Activated CD8-positive, alpha-beta memory T cell treated with anti-CD3 and anti-CD28 coated beads, Interleukin-2, amount 50 U/mL, for 24 hours (primary cell): ENCODE measurements at regions not wholly inside any gene's neighbourhood (a gene's known extent, or its start where the extent isn't known, plus 50 kb on each side); places are given as distances from the start of the nearest gene placed in this dataset.

Experiments
- DNase-seq: peaks from one replicate; pipeline ENCODE4 v3.0.0-alpha.2; 2020; ENCODE audit errors: extremely low read depth

DNA sequence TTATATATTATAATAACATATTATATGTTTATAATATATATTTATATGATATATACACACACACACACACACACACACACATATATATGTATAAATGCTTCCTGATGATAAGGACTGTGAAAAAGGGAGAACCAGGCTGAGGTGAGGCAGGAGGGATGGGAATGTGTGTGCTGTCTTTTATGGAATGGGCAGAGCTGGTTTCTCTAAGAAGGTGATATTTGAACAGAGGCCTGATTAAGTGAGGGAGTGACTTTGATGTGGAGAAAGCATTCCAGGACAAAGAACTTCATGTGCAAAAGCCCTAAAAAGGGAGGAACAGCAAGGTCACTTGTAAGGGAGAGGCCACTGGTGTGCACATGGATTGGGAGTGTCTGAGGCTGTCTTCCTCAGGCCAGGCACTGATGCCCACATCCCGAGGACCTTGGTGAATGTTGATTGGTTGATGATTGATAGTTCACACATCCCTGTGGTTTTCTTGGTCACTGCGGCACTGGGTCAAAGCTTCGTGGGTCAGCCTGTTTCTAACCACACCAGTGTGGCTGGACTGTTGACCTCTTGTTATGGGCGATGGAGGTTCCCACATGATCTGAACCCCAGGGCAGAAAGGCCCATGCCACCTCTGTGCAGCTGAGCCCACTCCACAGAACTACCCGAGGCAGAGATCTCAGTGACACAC, 196.9 kb downstream of the MYCN start:
- no peak for DNase-seq

- no peak for DNase-seq
Observed at GRCh38 chr2:16136461-16137035, 196.2 kb downstream of the MYCN start.

DNA sequence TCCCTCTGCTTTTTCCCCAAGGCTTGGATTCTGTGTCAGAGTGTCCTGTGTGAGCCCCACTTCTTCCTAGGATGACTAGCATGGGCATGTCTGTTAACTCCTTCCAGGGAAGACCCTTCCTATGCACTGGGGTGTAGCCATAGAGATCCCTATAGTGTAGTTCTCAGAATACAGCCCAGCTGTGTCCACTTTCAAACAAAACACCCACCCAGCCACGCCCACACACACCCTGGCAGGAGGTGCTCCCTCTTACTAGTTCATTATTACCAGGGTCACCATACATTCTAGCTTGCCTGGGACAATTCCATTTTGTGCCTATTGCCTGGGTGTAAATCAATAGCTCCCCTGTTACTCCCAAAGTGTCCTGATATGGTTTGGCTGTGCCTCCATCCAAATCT, 195.6 kb downstream of the MYCN start:
- DNase-seq: no peak

DNA sequence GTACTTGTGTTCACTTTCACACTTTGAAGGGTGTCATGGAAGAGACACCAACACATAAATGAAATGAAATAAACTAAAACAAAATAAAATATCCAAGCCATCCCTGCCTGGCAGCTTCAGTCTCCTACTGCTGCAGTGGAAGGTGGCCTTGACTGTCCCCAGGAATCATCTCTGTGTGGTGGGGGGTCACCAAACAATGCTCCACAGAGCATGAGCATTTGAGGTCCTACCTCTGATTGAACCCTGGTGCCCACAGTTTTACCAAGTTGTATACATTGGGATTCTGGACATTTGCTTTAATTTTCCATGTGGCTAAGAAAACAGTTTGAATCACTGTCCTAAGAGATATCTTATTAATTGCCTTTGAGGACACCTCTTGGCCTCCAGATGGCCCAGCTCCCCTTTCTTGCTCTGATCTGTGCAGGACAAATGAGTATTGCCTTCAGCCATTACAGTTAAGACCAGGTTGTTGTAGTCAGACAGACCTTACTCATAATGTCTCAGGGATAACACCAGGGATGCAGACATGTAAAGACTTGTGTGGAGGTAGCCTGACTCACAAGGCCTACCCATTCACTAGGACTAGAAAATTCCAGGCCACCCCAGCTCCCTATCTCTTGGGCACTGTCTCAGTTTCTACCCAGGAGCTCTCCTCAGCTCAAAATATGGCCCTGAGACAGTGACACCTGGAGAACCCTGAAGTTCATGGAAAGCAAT, 195.0 kb downstream of the MYCN start:
- DNase-seq: no peak

DNA sequence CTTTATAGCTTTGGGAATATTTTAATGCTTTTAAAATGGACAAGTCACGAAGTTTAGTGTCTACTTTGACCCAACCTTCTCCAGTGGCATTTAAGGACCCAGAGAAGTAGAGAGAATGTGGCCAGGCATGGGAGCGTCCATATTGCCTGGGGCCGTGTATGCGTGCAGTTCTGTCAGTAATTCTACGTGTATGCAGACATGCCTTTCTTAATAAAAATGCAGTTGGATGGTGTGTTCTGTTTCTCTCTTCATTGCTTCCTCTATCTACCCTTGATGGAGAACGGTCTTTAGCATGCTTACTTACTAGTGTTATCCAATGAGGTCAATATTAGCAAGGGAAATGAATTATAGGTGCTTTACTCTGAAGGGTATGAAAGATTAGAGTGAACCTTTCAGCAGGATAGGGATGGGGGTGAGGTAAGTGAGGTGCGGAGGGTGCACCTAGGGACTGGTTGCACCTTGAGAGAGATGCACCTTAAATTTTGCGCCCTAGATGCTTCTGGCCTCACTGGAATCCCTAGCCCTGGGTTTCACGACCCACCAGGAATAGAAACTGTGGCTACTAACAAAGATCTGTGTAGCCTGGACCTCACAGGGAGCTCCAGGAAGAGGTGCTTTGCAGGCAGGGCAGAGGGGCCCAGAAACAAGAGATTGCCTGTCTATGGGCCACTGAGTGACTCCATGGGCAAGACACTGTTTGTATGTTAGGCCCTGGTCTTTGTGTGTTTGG, 194.3 kb downstream of the MYCN start:
- no peak for DNase-seq

GRCh38 chr2:16130906-16131400, 190.6 kb downstream of the MYCN start:
- no peak for DNase-seq

GRCh38 chr2:16130541-16130880, 190.2 kb downstream of the MYCN start:
- DNase-seq: no peak

DNA sequence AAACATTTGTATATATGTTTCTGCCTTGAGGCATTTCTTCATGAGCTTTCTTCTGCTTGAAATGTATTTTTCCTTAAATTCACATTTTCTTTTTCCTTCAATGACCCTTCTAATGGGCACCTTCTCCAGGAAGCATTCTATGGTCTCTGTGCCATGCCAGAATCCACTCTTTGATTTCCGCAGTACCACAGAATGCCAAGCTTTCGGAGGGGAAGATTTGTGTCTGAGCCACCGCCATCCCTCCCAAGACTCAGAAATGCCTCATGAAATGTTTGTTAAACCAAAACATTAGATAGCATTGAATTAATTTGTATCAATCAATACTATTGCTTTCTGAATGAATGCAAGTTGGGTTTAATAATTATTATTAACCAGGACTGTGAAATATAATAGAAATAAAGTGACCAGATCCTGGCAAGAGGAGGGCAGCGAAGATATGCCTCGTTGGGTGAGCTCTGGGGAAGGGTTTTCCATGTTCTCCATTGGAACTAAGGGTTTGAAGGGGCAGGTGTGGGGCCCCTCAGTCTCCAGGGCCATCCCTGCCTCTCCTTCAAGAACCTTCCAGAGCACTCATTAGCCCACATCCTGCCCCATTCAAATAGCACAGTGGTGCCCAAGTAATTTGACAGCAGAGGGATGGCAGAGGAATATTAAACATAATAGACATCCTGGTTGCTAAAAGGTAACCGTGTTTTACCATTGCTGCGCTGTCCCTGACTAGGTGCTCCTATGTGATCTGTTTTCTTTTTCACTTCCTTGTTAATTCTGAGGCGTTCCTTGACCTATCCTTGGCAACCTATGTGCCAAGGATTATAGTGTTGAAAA, 189.6 kb downstream of the MYCN start:
- DNase-seq: no peak

DNA sequence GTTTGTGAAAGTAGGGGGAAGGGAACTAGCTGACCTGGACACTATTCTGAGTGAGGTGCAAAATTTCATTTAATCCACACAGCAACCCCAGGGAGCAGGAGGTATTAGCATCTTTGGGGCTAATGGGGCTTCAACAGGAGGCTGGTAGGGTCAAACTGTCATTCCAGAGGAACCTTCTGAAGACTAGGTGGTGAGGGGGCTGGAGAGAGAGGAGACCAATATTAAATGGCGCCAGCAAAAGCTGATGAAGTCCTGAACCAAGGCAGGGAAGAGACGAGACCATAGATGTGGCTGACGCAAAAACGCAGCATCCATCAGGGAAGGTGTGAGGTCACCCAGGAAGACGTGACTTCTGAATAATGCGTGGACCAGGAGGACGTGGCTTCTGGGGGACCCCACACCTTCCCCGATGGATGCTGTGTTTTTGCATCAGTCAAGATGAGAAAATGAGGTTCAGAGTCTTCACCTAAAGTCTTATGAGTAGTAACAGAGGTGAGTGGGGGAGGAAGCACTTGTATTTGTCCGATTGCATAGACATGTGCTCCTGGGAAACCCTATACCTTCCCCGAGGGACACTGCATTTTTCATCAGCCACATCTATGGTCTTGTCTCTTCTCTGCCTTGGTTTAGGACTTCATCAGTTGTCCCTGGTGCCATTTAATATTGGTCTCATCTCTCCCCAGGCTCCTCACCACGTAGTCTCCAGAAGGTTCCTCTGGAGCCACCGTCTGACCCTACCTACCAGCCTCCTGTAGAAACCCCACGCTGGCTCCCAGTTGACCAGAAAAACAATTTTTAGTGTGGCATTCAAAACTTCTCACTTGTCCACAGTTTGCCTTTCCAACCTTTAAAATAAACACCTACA, 188.6 kb downstream of the MYCN start:
- DNase-seq: no peak

GRCh38 chr2:16127958-16128357, 187.6 kb downstream of the MYCN start:
- DNase-seq: no peak

GRCh38 chr2:16127276-16127940, 187.1 kb downstream of the MYCN start:
- no peak for DNase-seq

- no peak for DNase-seq
Observed at GRCh38 chr2:16126517-16127275, 186.3 kb downstream of the MYCN start.

DNA sequence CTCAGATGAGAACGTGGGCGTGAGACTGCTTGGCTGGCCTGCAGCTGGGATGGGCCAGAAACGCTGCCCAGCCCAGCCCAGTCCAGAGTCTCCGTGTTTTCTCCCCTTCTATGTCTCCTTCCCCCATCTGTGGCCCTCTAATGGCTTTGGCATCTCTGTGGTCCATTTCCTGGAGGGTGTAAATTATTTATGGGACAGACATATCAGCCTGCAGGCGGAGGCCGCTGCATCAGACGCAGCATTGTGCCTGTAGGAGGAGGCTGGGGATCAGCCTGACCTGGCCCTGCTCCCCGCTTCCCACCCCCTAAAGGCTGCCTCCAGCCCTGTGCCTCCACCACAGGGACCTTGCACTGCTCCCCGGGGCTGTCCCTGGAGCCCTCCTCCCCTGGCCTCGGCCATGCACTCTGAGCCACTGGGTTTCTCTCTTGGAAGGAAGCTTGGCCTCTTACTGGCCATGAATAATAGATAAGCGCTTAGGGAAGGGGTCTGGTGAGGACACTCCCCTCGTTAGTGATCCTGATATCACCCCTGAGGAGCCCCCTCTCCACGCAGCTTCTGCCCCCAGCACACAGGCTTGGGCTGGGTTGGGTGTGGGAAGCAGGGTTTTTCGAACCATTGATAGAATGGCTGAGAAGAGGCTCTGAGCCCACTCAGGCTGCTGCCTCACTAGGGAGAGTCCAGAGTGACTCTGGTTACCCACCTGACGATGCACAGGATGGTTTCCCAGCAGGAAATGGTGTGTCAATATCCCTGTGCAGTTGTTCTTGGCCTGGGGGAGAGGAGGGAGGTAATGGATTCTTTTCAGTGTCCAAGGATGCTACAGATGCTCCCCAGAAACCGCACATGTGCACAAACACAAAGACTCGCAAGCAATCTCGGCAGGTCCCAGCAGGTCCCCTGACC, 185.5 kb downstream of the MYCN start:
- no peak for DNase-seq

DNA sequence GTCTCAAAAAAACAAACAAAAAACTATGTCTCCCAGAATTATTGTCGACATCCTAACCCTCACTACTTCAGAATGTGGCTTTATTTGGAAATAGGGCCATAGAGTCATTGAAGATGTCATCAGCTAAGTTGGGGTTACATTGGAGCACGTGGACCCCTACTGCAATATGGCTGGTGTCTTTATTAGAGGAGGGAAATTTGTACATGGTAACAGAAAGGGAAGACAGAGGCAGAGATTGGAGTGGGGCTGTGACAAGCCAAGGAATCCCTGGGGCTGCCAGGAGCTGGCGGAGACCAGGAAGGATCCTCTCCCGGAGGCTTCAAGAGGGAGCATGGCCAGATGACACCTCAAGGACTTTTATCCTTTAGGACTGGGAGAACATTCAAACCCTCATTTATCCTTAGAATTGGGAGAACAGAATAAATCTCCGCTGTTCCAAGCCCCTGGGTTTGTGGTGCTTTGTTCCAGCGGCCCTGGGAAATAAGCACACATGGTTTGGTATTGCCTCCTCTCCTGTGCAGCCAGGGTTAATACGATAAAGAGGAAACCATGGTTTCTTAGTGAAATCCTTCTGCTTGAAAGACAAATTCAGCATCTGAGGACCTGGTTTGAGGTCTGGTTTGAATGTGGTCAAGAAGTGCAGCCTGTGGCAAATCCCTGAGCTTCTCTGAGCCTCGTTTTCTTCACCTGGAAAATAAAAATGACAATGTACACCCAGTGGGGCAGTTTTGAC, 184.7 kb downstream of the MYCN start:
- DNase-seq: no peak

- DNase-seq: no peak
Observed at GRCh38 chr2:16123856-16124780, 183.8 kb downstream of the MYCN start.

DNA sequence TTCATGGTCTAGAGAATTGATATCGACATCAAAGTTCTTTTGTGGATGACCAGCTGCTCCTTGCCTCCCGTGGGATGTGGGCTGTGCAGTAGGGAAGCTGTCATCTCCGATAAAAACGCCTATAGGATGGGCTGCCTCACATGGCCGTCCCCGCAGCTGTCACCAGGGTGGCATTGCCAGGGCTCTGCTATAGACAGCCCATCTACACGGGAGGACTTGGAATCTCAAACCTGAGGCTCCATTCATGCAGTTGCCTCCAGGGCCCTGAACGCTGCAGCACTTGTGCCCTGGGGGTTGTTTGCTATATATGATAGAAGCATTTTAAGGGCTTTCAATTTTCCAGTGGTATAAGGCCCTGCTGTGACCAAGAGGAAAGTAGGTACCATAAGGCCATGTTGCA, 183.1 kb downstream of the MYCN start:
- no peak for DNase-seq

- no peak for DNase-seq
Observed at GRCh38 chr2:16122556-16122955, 182.2 kb downstream of the MYCN start.
